ENCODE measurements at regions not wholly inside any gene's neighbourhood (a gene's known extent, or its start where the extent isn't known, plus 50 kb on each side); places are given as distances from the start of the nearest gene placed in this dataset.
"Not testable (repeated sequence)": the region's sequence is repeated elsewhere in the genome, so short reads cannot be mapped to it uniquely, and the experiment has no call there.

DNA sequence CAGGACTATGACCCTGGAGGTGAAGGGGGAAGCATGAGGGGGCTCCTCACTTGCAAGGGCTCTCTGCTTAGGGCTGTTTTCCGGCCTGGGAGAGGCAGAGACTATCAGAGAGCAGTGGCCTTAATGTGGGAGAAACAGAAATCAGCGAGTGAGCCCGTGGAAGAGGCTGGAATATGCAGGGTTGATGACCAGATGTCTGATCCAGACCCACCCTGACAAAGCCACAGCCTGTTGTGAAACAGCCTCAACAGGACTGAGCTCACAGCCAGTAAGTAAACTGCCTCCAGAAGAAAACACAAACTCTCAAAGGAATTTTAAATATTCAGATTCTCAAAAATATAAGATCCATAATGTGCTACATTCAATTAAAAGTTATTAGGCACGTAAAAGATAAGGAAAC, 213.7 kb downstream of the ATP6V0E2 start:
- H3K9me3 ChIP-seq (ENCODE audit: control insufficient read depth in 2 of 2, insufficient read depth in 1 of 2, low read length in 1 of 2); H3K27ac ChIP-seq (ENCODE audit: low read depth in 1 of 2, low read length in 1 of 2); H3K27me3 ChIP-seq (ENCODE audit: control insufficient read depth in 2 of 2, insufficient read depth in 1 of 2, low read length in 1 of 2); H3K4me1 ChIP-seq (ENCODE audit: control insufficient read depth in 2 of 2, insufficient read depth in 2 of 2, low read length in 2 of 2); H3K36me3 ChIP-seq (ENCODE audit: control insufficient read depth in 2 of 2, insufficient read depth in 2 of 2, low read length in 1 of 2); H3K4me3 ChIP-seq (ENCODE audit: low read length in 2 of 2); DNase-seq (ENCODE audit: low read depth in 6 of 9, low spot score in 9 of 9): not testable (repeated sequence)
- 92% methylated on average over 4 of the region's 4 CpGs for WGBS

DNA sequence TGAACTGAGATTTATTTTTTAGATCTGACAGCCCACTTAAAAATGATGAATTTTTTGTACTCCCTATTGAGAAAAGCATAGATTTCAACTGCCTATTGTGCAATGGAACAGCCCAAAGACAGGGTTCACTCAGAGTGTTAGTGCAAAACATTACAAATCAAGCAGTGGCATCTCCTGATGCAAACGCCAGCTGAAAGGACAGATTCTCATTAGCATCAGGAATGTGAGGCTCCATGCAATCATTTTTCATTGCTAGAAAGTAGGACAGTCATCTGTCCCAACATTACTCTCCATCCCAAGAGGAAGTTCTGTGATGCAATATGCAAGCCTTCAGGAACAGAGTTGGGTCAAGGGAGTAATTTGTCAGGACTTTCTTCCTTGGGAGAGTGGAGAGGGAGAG, 215.4 kb downstream of the ATP6V0E2 start:
- H3K27me3 ChIP-seq (ENCODE audit: control insufficient read depth in 2 of 2, insufficient read depth in 1 of 2, low read length in 1 of 2); DNase-seq (ENCODE audit: low read depth in 6 of 9, low spot score in 9 of 9); H3K9me3 ChIP-seq (ENCODE audit: control insufficient read depth in 2 of 2, insufficient read depth in 1 of 2, low read length in 1 of 2); H3K4me1 ChIP-seq (ENCODE audit: control insufficient read depth in 2 of 2, insufficient read depth in 2 of 2, low read length in 2 of 2); H3K4me3 ChIP-seq (ENCODE audit: low read length in 2 of 2); H3K36me3 ChIP-seq (ENCODE audit: control insufficient read depth in 2 of 2, insufficient read depth in 2 of 2, low read length in 1 of 2); H3K27ac ChIP-seq (ENCODE audit: low read depth in 1 of 2, low read length in 1 of 2): not testable (repeated sequence)
- 79% methylated on average over 1 of the region's 1 CpG for WGBS

DNA sequence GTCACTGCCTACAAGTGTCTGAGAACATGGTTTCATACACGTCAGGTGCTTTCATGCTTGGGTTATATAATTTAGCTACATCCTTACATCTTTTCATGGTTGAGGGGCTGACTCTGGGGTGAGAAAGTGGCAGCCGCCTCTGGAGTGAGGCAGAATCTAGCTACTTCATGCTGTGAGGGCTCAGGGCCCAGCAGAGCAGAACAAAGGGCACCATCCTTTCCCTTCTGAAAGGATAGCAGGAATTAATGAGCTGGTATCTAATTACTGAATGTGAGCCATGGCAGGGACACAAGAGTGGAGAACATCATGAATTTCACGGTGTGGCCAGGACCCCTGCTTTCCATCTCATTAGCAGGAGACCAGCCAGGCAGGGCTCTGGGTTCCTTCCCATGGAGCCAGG, 217.0 kb downstream of the ATP6V0E2 start:
- not testable (repeated sequence) for H3K27me3 ChIP-seq (ENCODE audit: control insufficient read depth in 2 of 2, insufficient read depth in 1 of 2, low read length in 1 of 2); H3K27ac ChIP-seq (ENCODE audit: low read depth in 1 of 2, low read length in 1 of 2); H3K4me3 ChIP-seq (ENCODE audit: low read length in 2 of 2); H3K4me1 ChIP-seq (ENCODE audit: control insufficient read depth in 2 of 2, insufficient read depth in 2 of 2, low read length in 2 of 2); DNase-seq (ENCODE audit: low read depth in 6 of 9, low spot score in 9 of 9); H3K36me3 ChIP-seq (ENCODE audit: control insufficient read depth in 2 of 2, insufficient read depth in 2 of 2, low read length in 1 of 2); H3K9me3 ChIP-seq (ENCODE audit: control insufficient read depth in 2 of 2, insufficient read depth in 1 of 2, low read length in 1 of 2)
- WGBS, result 94% methylated on average over 3 of the region's 3 CpGs

DNA sequence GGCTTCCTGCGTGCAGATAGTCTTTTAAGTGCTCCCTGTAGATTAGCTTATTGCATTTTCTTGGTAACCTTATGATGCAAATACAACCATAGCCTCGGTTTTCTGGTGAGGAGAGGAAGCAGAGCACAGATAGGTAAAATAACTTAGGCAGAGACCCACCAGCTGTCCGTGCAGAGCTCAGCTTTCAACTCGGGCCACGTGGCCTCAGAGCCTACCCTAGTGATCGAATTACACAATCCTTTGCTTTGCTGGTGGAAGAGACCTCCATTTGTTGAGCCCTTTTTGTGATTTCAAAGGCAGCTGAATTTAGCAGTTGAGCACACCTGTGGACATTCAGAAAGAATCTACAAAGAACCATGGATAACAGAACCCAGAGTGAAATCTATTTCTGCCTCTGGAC, 220.1 kb downstream of the ATP6V0E2 start:
- not testable (repeated sequence) for H3K9me3 ChIP-seq (ENCODE audit: control insufficient read depth in 2 of 2, insufficient read depth in 1 of 2, low read length in 1 of 2); H3K4me1 ChIP-seq (ENCODE audit: control insufficient read depth in 2 of 2, insufficient read depth in 2 of 2, low read length in 2 of 2); H3K27me3 ChIP-seq (ENCODE audit: control insufficient read depth in 2 of 2, insufficient read depth in 1 of 2, low read length in 1 of 2); DNase-seq (ENCODE audit: low read depth in 6 of 9, low spot score in 9 of 9); H3K27ac ChIP-seq (ENCODE audit: low read depth in 1 of 2, low read length in 1 of 2); H3K4me3 ChIP-seq (ENCODE audit: low read length in 2 of 2); H3K36me3 ChIP-seq (ENCODE audit: control insufficient read depth in 2 of 2, insufficient read depth in 2 of 2, low read length in 1 of 2)
- whole genome bisulfite sequencing, result 88% methylated on average over 6 of the region's 6 CpGs

- H3K36me3 ChIP-seq (ENCODE audit: control insufficient read depth in 2 of 2, insufficient read depth in 2 of 2, low read length in 1 of 2); H3K9me3 ChIP-seq (ENCODE audit: control insufficient read depth in 2 of 2, insufficient read depth in 1 of 2, low read length in 1 of 2); H3K27me3 ChIP-seq (ENCODE audit: control insufficient read depth in 2 of 2, insufficient read depth in 1 of 2, low read length in 1 of 2); H3K4me1 ChIP-seq (ENCODE audit: control insufficient read depth in 2 of 2, insufficient read depth in 2 of 2, low read length in 2 of 2); H3K27ac ChIP-seq (ENCODE audit: low read depth in 1 of 2, low read length in 1 of 2); H3K4me3 ChIP-seq (ENCODE audit: low read length in 2 of 2): not testable (repeated sequence)
- WGBS, result 83% methylated on average over 6 of the region's 6 CpGs
- DNase-seq (ENCODE audit: low read depth in 6 of 9, low spot score in 9 of 9), result peak in 1 of 9 donors; percentile 1
These were observed 222.6 kb downstream of the ATP6V0E2 start for GRCh38 chr7:150096213-150096994.

- 91% methylated on average over 7 of the region's 7 CpGs for WGBS
- not testable (repeated sequence) for DNase-seq (ENCODE audit: low read depth in 6 of 9, low spot score in 9 of 9); H3K27me3 ChIP-seq (ENCODE audit: control insufficient read depth in 2 of 2, insufficient read depth in 1 of 2, low read length in 1 of 2); H3K9me3 ChIP-seq (ENCODE audit: control insufficient read depth in 2 of 2, insufficient read depth in 1 of 2, low read length in 1 of 2); H3K36me3 ChIP-seq (ENCODE audit: control insufficient read depth in 2 of 2, insufficient read depth in 2 of 2, low read length in 1 of 2); H3K4me1 ChIP-seq (ENCODE audit: control insufficient read depth in 2 of 2, insufficient read depth in 2 of 2, low read length in 2 of 2); H3K27ac ChIP-seq (ENCODE audit: low read depth in 1 of 2, low read length in 1 of 2); H3K4me3 ChIP-seq (ENCODE audit: low read length in 2 of 2)
These were observed 224.6 kb upstream of the LRRC61 start for GRCh38 chr7:150098592-150098991.

- WGBS, result 95% methylated on average over 7 of the region's 7 CpGs
- H3K4me3 ChIP-seq (ENCODE audit: low read length in 2 of 2); H3K9me3 ChIP-seq (ENCODE audit: control insufficient read depth in 2 of 2, insufficient read depth in 1 of 2, low read length in 1 of 2); DNase-seq (ENCODE audit: low read depth in 6 of 9, low spot score in 9 of 9); H3K36me3 ChIP-seq (ENCODE audit: control insufficient read depth in 2 of 2, insufficient read depth in 2 of 2, low read length in 1 of 2); H3K27ac ChIP-seq (ENCODE audit: low read depth in 1 of 2, low read length in 1 of 2); H3K27me3 ChIP-seq (ENCODE audit: control insufficient read depth in 2 of 2, insufficient read depth in 1 of 2, low read length in 1 of 2); H3K4me1 ChIP-seq (ENCODE audit: control insufficient read depth in 2 of 2, insufficient read depth in 2 of 2, low read length in 2 of 2): not testable (repeated sequence)
These were observed 221.9 kb upstream of the LRRC61 start for GRCh38 chr7:150101282-150101681.

DNA sequence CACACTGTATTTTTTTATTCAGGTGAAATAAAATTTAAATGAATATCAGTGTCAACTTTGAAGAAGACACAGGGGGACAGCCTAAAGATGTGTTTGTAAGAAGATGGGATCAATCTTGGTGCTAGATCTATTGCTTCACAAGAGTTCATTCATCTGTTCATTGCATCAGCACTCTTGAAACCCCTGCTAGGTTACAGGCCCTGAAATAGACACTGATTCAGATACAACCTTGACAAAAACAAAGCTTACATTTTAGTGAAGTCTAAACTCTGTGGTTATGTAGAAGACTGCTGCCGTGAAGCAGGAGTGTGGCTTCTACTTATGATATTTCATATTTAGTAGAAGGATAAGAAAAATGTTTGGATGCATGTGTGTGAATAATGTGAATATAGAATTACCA, 215.9 kb upstream of the LRRC61 start:
- H3K4me1 ChIP-seq (ENCODE audit: control insufficient read depth in 2 of 2, insufficient read depth in 2 of 2, low read length in 2 of 2); H3K9me3 ChIP-seq (ENCODE audit: control insufficient read depth in 2 of 2, insufficient read depth in 1 of 2, low read length in 1 of 2); H3K36me3 ChIP-seq (ENCODE audit: control insufficient read depth in 2 of 2, insufficient read depth in 2 of 2, low read length in 1 of 2); H3K27me3 ChIP-seq (ENCODE audit: control insufficient read depth in 2 of 2, insufficient read depth in 1 of 2, low read length in 1 of 2); DNase-seq (ENCODE audit: low read depth in 6 of 9, low spot score in 9 of 9); H3K4me3 ChIP-seq (ENCODE audit: low read length in 2 of 2); H3K27ac ChIP-seq (ENCODE audit: low read depth in 1 of 2, low read length in 1 of 2): not testable (repeated sequence)
- WGBS, result 96% methylated on average over 1 of the region's 1 CpG

- H3K9me3 ChIP-seq (ENCODE audit: control insufficient read depth in 2 of 2, insufficient read depth in 1 of 2, low read length in 1 of 2); H3K36me3 ChIP-seq (ENCODE audit: control insufficient read depth in 2 of 2, insufficient read depth in 2 of 2, low read length in 1 of 2); H3K27ac ChIP-seq (ENCODE audit: low read depth in 1 of 2, low read length in 1 of 2); H3K4me1 ChIP-seq (ENCODE audit: control insufficient read depth in 2 of 2, insufficient read depth in 2 of 2, low read length in 2 of 2); H3K27me3 ChIP-seq (ENCODE audit: control insufficient read depth in 2 of 2, insufficient read depth in 1 of 2, low read length in 1 of 2); H3K4me3 ChIP-seq (ENCODE audit: low read length in 2 of 2): not testable (repeated sequence)
- peak in 1 of 9 donors; percentile 15 for DNase-seq (ENCODE audit: low read depth in 6 of 9, low spot score in 9 of 9)
- 81% methylated on average over 3 of the region's 5 CpGs for WGBS
These were observed 212.8 kb upstream of the LRRC61 start for GRCh38 chr7:150110375-150110820.
